Motor neuron (in vitro differentiated cells): ENCODE measurements at regions not wholly inside any gene's neighbourhood (a gene's known extent, or its start where the extent isn't known, plus 50 kb on each side); places are given as distances from the start of the nearest gene placed in this dataset.

Experiments
- ATAC-seq, 8 experiments: fragments of 200-7000 bp; cut with Tn5 transposase; replicated peaks in 6 of 8; 2 replicates each; pipeline ENCODE4 v1.8.0; 2021; ENCODE audit warnings: mild to moderate bottlenecking in 8 of 8, moderate library complexity in 8 of 8
- H3K27ac ChIP-seq, 2 donors: fragments of 250-450 bp; sonication (Bioruptor Pico); 2 replicates each; pipeline ENCODE4 v1.9.0; 2021; ENCODE audit warnings: antibody characterized with exemption in 2 of 2, mild to moderate bottlenecking in 2 of 2, moderate library complexity in 1 of 2
- H3K4me1 ChIP-seq, 2 donors: fragments of 250-450 bp; sonication (Bioruptor Pico); replicated peaks in 1 of 2; 2 replicates each; pipeline ENCODE4 v1.6.1; 2021; ENCODE audit warnings: antibody characterized with exemption in 2 of 2, mild to moderate bottlenecking in 2 of 2, moderate library complexity in 1 of 2
- H3K4me3 ChIP-seq, 5 donors: fragments of 250-450 bp; sonication (Bioruptor Pico); 2 replicates each; pipeline ENCODE4 v1.9.0; 2021; ENCODE audit warnings: antibody characterized with exemption in 5 of 5, mild to moderate bottlenecking in 5 of 5, moderate library complexity in 4 of 5
- WGBS, 10 experiments: fragments of 450-650 bp; shearing (Covaris generic); methylation state at CpG; one replicate each; pipeline ENCODE4 v1.0.0; 2022; 5-methylcytosine and 5-hydroxymethylcytosine counted together
- in situ Hi-C, 9 experiments: fragments of 400-800 bp; cut with MboI; loops; one replicate each; pipeline ENCODE4 v1.15.0; 2021; ENCODE audit warnings: low sequenced_read_pairs in 9 of 9, low pct_unique_long_range_greater_than_20kb in 2 of 9; ENCODE audit not compliant: unreplicated experiment in 9 of 9

GRCh38 chr12:4056910-4057845 lies 184.0 kb upstream of the PARP11 start:
- peak in 1 of 8 experiments; percentile 26 for ATAC-seq
- whole genome bisulfite sequencing, 10 experiments: 14 to 100% (median 66%) methylated on average over 1 to 6 of the region's 6 CpGs

GRCh38 chr12:4054630-4055029 lies 181.4 kb upstream of the PARP11 start:
- peak in 2 of 8 experiments; percentile 60 to 87 for ATAC-seq
- 0 to 100% (median 84%) methylated on average over 1 to 2 of the region's 2 CpGs; no CpG with 5 or more reads in 2 of the 10 experiments for WGBS, 10 experiments
- Histone ChIP-seq H3K4me1 (no peaks in the 10 kb centered on the region), H3K4me3 (no peak overlapping the region), H3K27ac (no peak overlapping the region)
- in situ Hi-C loops: no loop called here

More at GRCh38 chr12:4056910-4057845, 184.0 kb upstream of the PARP11 start:
- Histone ChIP-seq H3K4me3 (no peak overlapping the region), H3K4me1 (no peaks in the 10 kb centered on the region), H3K27ac (no peak overlapping the region)
- in situ Hi-C loops: no loop called here

- 0 to 100% (median 87%) methylated on average over 2 to 3 of the region's 3 CpGs; no CpG with 5 or more reads in 3 of the 10 experiments for WGBS, 10 experiments
- ATAC-seq: no peak
- Histone ChIP-seq H3K4me3 (no peak overlapping the region), H3K4me1 (no peaks in the 10 kb centered on the region), H3K27ac (no peak overlapping the region)
- in situ Hi-C loops: no loop called here
These were observed 179.5 kb upstream of the PARP11 start for GRCh38 chr12:4052691-4053090.

GRCh38 chr12:4051596-4051995 lies 178.4 kb upstream of the PARP11 start:
- ATAC-seq: no peak
- in situ Hi-C loops: no loop called here
- Histone ChIP-seq H3K27ac (no peak overlapping the region), H3K4me3 (no peak overlapping the region), H3K4me1 (peaks cover 0 to 2% of the 10 kb centered on the region in 2 donors)
- 0 to 67% (median 38%) methylated on average over 1 of the region's 1 CpG; no CpG with 5 or more reads in 4 of the 10 experiments for WGBS, 10 experiments

- ATAC-seq: no peak
- Histone ChIP-seq H3K4me3 (no peak overlapping the region), H3K4me1 (peaks cover 7 to 10% of the 10 kb centered on the region in 2 donors), H3K27ac (no peak overlapping the region)
- 10 to 85% (median 61%) methylated on average over 1 to 3 of the region's 3 CpGs; no CpG with 5 or more reads in 2 of the 10 experiments for WGBS, 10 experiments
- in situ Hi-C loops: no loop called here
These were observed 177.1 kb upstream of the PARP11 start for GRCh38 chr12:4050340-4050739.

- ATAC-seq: no peak
- WGBS, 10 experiments: 47 to 100% (median 83%) methylated on average over 1 to 7 of the region's 9 CpGs; no CpG with 5 or more reads in 2 of the 10 experiments
- in situ Hi-C loops: loop anchor here in 5 of 9 experiments (25.0 kb wide), 1 partner anchor 162 kb away; no protein-coding TSS in a partner anchor
These were observed 176.3 kb upstream of the PARP11 start for GRCh38 chr12:4049298-4050080.

GRCh38 chr12:4047421-4047820 lies 174.2 kb upstream of the PARP11 start:
- H3K4me3 ChIP-seq: no peak overlapping the region
- WGBS, 10 experiments: 0 to 94% (median 83%) methylated on average over 1 to 6 of the region's 7 CpGs; no CpG with 5 or more reads in 4 of the 10 experiments
- ATAC-seq: no peak
- H3K4me1 ChIP-seq: peaks cover 7 to 11% of the 10 kb centered on the region in 2 donors
- in situ Hi-C loops: loop anchor here in 5 of 9 experiments (25.0 kb wide), 1 partner anchor 160 kb away; no protein-coding TSS in a partner anchor
- no peak overlapping the region for H3K27ac ChIP-seq

More at GRCh38 chr12:4049298-4050080, 176.3 kb upstream of the PARP11 start:
- no peak overlapping the region for H3K27ac ChIP-seq
- no peak overlapping the region for H3K4me3 ChIP-seq
- peaks cover 7 to 11% of the 10 kb centered on the region in 2 donors for H3K4me1 ChIP-seq

GRCh38 chr12:4046495-4046840 lies 173.3 kb upstream of the PARP11 start:
- 4 to 63% (median 22%) methylated on average over 3 to 6 of the region's 6 CpGs for WGBS, 10 experiments
- peaks cover 7 to 11% of the 10 kb centered on the region in 2 donors for H3K4me1 ChIP-seq
- no peak overlapping the region for H3K4me3 ChIP-seq
- in situ Hi-C loops: loop anchor here in 5 of 9 experiments (25.0 kb wide), 1 partner anchor 159 kb away; no protein-coding TSS in a partner anchor
- ATAC-seq: peak in 4 of 8 experiments; percentile 39 to 50 (median 49)
- H3K27ac ChIP-seq: no peak overlapping the region

GRCh38 chr12:4045786-4046494 lies 172.7 kb upstream of the PARP11 start:
- ATAC-seq: peak in 2 of 8 experiments; percentile 4 to 13
- Histone ChIP-seq H3K4me3 (no peak overlapping the region), H3K27ac (no peak overlapping the region), H3K4me1 (peaks cover 7 to 11% of the 10 kb centered on the region in 2 donors)
- 48 to 93% (median 81%) methylated on average over 2 to 14 of the region's 16 CpGs for WGBS, 10 experiments
- in situ Hi-C loops: loop anchor here in 5 of 9 experiments (25.0 kb wide), 1 partner anchor 159 kb away; no protein-coding TSS in a partner anchor

- Histone ChIP-seq H3K4me3 (no peak overlapping the region), H3K4me1 (peaks cover 7 to 11% of the 10 kb centered on the region in 2 donors), H3K27ac (no peak overlapping the region)
- in situ Hi-C loops: loop anchor here in 5 of 9 experiments (25.0 kb wide), 1 partner anchor 158 kb away; no protein-coding TSS in a partner anchor
- WGBS, 10 experiments: 23 to 93% (median 55%) methylated on average over 2 to 8 of the region's 23 CpGs; no CpG with 5 or more reads in 1 of the 10 experiments
- peak in 2 of 8 experiments; percentile 59 to 60 for ATAC-seq
These were observed 171.8 kb upstream of the PARP11 start for GRCh38 chr12:4044736-4045730.

- Histone ChIP-seq H3K4me1 (peaks cover 7 to 11% of the 10 kb centered on the region in 2 donors), H3K4me3 (no peak overlapping the region), H3K27ac (no peak overlapping the region)
- WGBS, 10 experiments: 24 to 100% (median 97%) methylated on average over 2 to 8 of the region's 9 CpGs; no CpG with 5 or more reads in 1 of the 10 experiments
- in situ Hi-C loops: loop anchor here in 5 of 9 experiments (25.0 kb wide), 1 partner anchor 157 kb away; no protein-coding TSS in a partner anchor
- no peak for ATAC-seq
These were observed 170.9 kb upstream of the PARP11 start for GRCh38 chr12:4044101-4044500.
